ENCODE measurements at regions not wholly inside any gene's neighbourhood (a gene's known extent, or its start where the extent isn't known, plus 50 kb on each side); places are given as distances from the start of the nearest gene placed in this dataset.
"Not testable (repeated sequence)": the region's sequence is repeated elsewhere in the genome, so short reads cannot be mapped to it uniquely, and the experiment has no call there.

GRCh38 chr2:57703407-57703806 lies 343.2 kb upstream of the VRK2 start:
- DNase-seq (ENCODE audit: unreplicated experiment): no peak
- CTCF ChIA-PET: interaction anchor here (1.1 kb wide), 1 partner anchor 17 kb away, joined by 4 read pairs; no protein-coding TSS in a partner anchor
- intact Hi-C loops (cut with micrococcal nuclease): loop anchor here (10.0 kb wide), 1 partner anchor 1921 kb away; no protein-coding TSS in a partner anchor
- POLR2A ChIA-PET: no interaction called here
- no peaks in the 10 kb centered on the region for H3K4me1 Mint-ChIP-seq (ENCODE audit: insufficient read depth, unreplicated experiment)
- no peak for TF ChIP-seq CTCF (IDR thresholded peaks at IDR 0.05; ENCODE audit: unreplicated experiment)
- H3K27me3 Mint-ChIP-seq (ENCODE audit: insufficient read depth, unreplicated experiment): no peaks in the 10 kb centered on the region
- no peaks in the 10 kb centered on the region for H3K9me3 Mint-ChIP-seq (ENCODE audit: unreplicated experiment)
- BruUV-seq (replicated peaks): no TSS peak
- no peaks in the 10 kb centered on the region for H3K36me3 Mint-ChIP-seq (ENCODE audit: insufficient read depth, unreplicated experiment)
- no peak overlapping the region for H3K27ac Mint-ChIP-seq (ENCODE audit: low read depth, unreplicated experiment)
- no peak overlapping the region for H3K4me3 Mint-ChIP-seq (ENCODE audit: unreplicated experiment)

DNA sequence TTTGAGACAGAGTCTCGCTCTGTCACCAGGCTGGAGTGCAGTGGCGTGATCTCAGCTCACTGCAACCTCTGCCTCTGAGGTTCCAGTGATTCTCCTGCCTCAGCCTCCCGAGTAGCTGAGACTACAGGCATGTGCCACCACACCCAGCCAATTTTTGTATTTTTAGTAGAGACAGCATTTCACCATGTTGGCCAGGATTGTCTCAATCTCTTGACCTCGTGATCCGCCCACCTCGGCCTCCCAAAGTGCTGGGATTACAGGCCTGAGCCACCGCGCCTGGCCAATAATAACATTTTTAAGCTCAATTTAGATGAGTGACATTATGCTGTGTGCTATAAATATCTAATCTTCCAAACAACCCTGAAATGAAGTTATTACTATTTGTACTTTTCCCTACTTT lies 338.8 kb upstream of the VRK2 start:
- not testable (repeated sequence) for H3K9me3 Mint-ChIP-seq (ENCODE audit: unreplicated experiment); H3K27ac Mint-ChIP-seq (ENCODE audit: low read depth, unreplicated experiment); H3K4me1 Mint-ChIP-seq (ENCODE audit: insufficient read depth, unreplicated experiment)

DNA sequence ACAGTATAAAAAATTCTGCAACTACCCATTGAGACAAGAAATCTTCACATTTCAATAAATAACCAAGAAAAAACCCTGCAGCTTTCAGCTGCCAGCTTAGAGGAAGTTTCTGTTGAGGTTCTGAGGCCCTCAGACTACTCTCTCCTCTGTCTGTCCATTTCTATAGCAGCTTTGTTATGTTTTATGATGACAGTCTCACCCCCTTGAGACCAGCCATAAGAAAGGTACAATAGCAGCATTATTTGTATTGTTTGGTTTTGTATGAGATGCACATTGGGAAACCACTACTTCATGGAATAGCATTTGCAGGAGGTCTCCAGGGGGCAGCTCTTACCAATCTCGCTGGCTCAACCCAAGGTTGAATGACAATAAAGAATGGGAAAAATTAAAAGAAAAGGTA lies 334.6 kb upstream of the VRK2 start:
- CTCF ChIA-PET: interaction anchor here (2.3 kb wide), 1 partner anchor 9 kb away, joined by 9 read pairs; no protein-coding TSS in a partner anchor
- POLR2A ChIA-PET: no interaction called here
- TF ChIP-seq CTCF (IDR thresholded peaks at IDR 0.05; ENCODE audit: unreplicated experiment): no peak
- Mint-ChIP-seq H3K27ac (ENCODE audit: low read depth, unreplicated experiment) (no peak overlapping the region), H3K4me1 (ENCODE audit: insufficient read depth, unreplicated experiment) (no peaks in the 10 kb centered on the region), H3K27me3 (ENCODE audit: insufficient read depth, unreplicated experiment) (no peaks in the 10 kb centered on the region), H3K4me3 (ENCODE audit: unreplicated experiment) (no peak overlapping the region), H3K36me3 (ENCODE audit: insufficient read depth, unreplicated experiment) (no peaks in the 10 kb centered on the region), H3K9me3 (ENCODE audit: unreplicated experiment) (no peaks in the 10 kb centered on the region)
- BruUV-seq (replicated peaks): no TSS peak
- intact Hi-C loops (cut with micrococcal nuclease): no loop called here
- no peak for DNase-seq (ENCODE audit: unreplicated experiment)

More for the DNA sequence above, 338.8 kb upstream of the VRK2 start:
- POLR2A ChIA-PET; H3K4me3 Mint-ChIP-seq (ENCODE audit: unreplicated experiment); H3K36me3 Mint-ChIP-seq (ENCODE audit: insufficient read depth, unreplicated experiment); H3K27me3 Mint-ChIP-seq (ENCODE audit: insufficient read depth, unreplicated experiment); BruUV-seq (replicated peaks); DNase-seq (ENCODE audit: unreplicated experiment); CTCF ChIA-PET: not testable (repeated sequence)
- intact Hi-C loops (cut with micrococcal nuclease): loop anchor here (10.0 kb wide), 1 partner anchor 1917 kb away; no protein-coding TSS in a partner anchor

- DNase-seq (ENCODE audit: unreplicated experiment): peak; percentile 69
- Mint-ChIP-seq H3K9me3 (ENCODE audit: unreplicated experiment) (no peaks in the 10 kb centered on the region), H3K27ac (ENCODE audit: low read depth, unreplicated experiment) (no peak overlapping the region), H3K27me3 (ENCODE audit: insufficient read depth, unreplicated experiment) (no peaks in the 10 kb centered on the region), H3K4me1 (ENCODE audit: insufficient read depth, unreplicated experiment) (peaks cover 11% of the 10 kb centered on the region), H3K4me3 (ENCODE audit: unreplicated experiment) (peak overlapping the region; percentile 64), H3K36me3 (ENCODE audit: insufficient read depth, unreplicated experiment) (no peaks in the 10 kb centered on the region)
- CTCF ChIA-PET: interaction anchor here (0.6 to 1.5 kb wide), 20 partner anchors 10 to 1093 kb away, joined by 3 to 10 read pairs (median 4); no protein-coding TSS in a partner anchor
- peak; percentile 66 for TF ChIP-seq CTCF (IDR thresholded peaks at IDR 0.05; ENCODE audit: unreplicated experiment)
- BruUV-seq (replicated peaks): no TSS peak
- POLR2A ChIA-PET: interaction anchor here (0.6 kb wide), 1 partner anchor 1005 kb away, joined by 3 read pairs; no protein-coding TSS in a partner anchor
- intact Hi-C loops (cut with micrococcal nuclease): loop anchor here (1.0 kb wide), 1 partner anchor 727 kb away; no protein-coding TSS in a partner anchor
These were observed 325.6 kb upstream of the VRK2 start for GRCh38 chr2:57720728-57721627.
